Vagina (tissue), 2 donors: ENCODE measurements at regions not wholly inside any gene's neighbourhood (a gene's known extent, or its start where the extent isn't known, plus 50 kb on each side); places are given as distances from the start of the nearest gene placed in this dataset.

Experiments
- CTCF ChIP-seq, 3 experiments: fragments of 450-650 bp in 2 of 3; fragments of 200-600 bp in 1 of 3; sonication (generic) in 1 of 3; IDR thresholded peaks; one replicate each; pipeline ENCODE4 v1.5.1; 2017 to 2019; ENCODE audit warnings: antibody characterized with exemption in 3 of 3, mild to moderate bottlenecking in 2 of 3, moderate library complexity in 2 of 3
- POLR2A ChIP-seq, 2 donors: fragments of 450-650 bp; IDR thresholded peaks; one replicate each; pipeline ENCODE4 v1.6.1; 2017; ENCODE audit warnings: antibody characterized with exemption in 2 of 2, mild to moderate bottlenecking in 2 of 2, moderate library complexity in 2 of 2
- POLR2AphosphoS5 ChIP-seq, 2 donors: sonication (generic); formaldehyde crosslinking; IDR thresholded peaks; one replicate each; pipeline ENCODE4 v1.9.0; 2017; ENCODE audit warnings: antibody characterized with exemption in 2 of 2, mild to moderate bottlenecking in 2 of 2, low read depth in 1 of 2; ENCODE audit not compliant: insufficient read depth in 1 of 2

DNA sequence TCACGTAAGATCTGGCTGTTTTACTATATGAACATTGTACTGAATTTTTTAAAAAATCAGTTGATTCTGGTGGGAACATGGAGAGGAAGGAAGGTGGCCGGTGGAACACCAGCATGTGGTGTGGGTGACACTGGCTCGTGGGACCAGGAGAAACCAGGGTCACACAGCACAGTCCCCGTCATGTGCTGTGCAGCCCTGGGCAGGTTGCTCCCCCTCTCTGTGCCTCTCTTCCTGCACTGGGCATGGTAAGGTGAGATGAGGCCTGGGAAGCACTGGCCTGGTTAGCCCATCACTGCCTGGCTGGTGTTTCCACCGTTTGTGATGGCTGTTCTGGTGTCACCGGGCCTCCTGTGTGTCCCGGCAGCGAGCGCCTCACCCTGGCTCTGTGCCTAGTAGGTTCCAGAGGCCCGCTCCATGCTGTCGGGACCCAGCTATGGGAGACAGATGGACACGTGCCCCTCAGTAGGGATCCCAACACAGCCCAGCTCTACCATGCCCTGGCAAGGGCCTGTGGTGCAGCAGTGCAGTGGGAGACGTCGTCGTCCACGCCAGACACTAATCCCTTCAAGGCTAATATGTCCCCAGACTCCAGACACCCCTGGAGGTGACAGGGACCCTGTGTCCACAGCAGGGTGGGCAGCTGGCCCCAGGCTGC, 88.2 kb upstream of the LINC01488 start:
- TF ChIP-seq CTCF (IDR thresholded peaks at IDR 0.05) (no peak), POLR2A (IDR thresholded peaks at IDR 0.05) (no peak), POLR2AphosphoS5 (IDR thresholded peaks at IDR 0.05; ENCODE audit: insufficient read depth in 1 of 2, low read depth in 1 of 2) (no peak)
